Kidney (tissue), 13 donors: ENCODE measurements at regions not wholly inside any gene's neighbourhood (a gene's known extent, or its start where the extent isn't known, plus 50 kb on each side); places are given as distances from the start of the nearest gene placed in this dataset.

Source experiments
- DNase-seq, 5 donors: peaks; one replicate each; pipeline ENCODE4 v3.0.0-alpha.2; 2013 to 2020
- FAIRE-seq: peaks from 2 replicates; lab custom pipeline; 2012; peaks lifted over from hg19 to GRCh38; lab: Jason Lieb, UNC
- H3K27ac ChIP-seq, 2 donors: one replicate each; pipeline ENCODE4 v1.7.0; 2013; ENCODE audit warnings: low read depth in 2 of 2, low read length in 2 of 2, inconsistent platforms in 1 of 2
- H3K27me3 ChIP-seq: one replicate; pipeline ENCODE4 v1.7.1; 2013; ENCODE audit warnings: low read length, inconsistent platforms; ENCODE audit not compliant: control insufficient read depth, insufficient read depth
- H3K36me3 ChIP-seq, 3 donors: one replicate each; pipeline versions ENCODE4 v1.7.0 to v1.7.1; 2013; ENCODE audit warnings: low read length in 3 of 3, control low read depth in 1 of 3, inconsistent platforms in 1 of 3; ENCODE audit not compliant: insufficient read depth in 3 of 3, control insufficient read depth in 2 of 3
- H3K4me1 ChIP-seq, 3 donors: one replicate each; pipeline versions ENCODE4 v1.7.0 to v1.7.1; 2013; ENCODE audit warnings: low read length in 3 of 3, inconsistent platforms in 1 of 3, low read depth in 1 of 3; ENCODE audit not compliant: control insufficient read depth in 2 of 3, insufficient read depth in 2 of 3
- H3K4me3 ChIP-seq, 3 donors: one replicate each; pipeline versions ENCODE4 v1.7.0 to v1.8.1; 2013; ENCODE audit warnings: low read length in 3 of 3, control low read depth in 1 of 3, inconsistent platforms in 1 of 3
- H3K9ac ChIP-seq, 3 donors: one replicate each; pipeline versions ENCODE4 v1.7.0 to v1.7.1; 2013; ENCODE audit warnings: low read length in 3 of 3, control low read depth in 1 of 3, inconsistent platforms in 1 of 3
- H3K9me3 ChIP-seq, 3 donors: one replicate each; pipeline versions ENCODE4 v1.7.0 to v1.7.1; 2013; ENCODE audit warnings: low read length in 3 of 3, control low read depth in 1 of 3, inconsistent platforms in 1 of 3; ENCODE audit not compliant: control insufficient read depth in 2 of 3, insufficient read depth in 1 of 3
- intact Hi-C: fragments of 100-400 bp; cut with DNase I; formaldehyde crosslinking; loops from one replicate; pipeline ENCODE4 v1.11.1; 2022
- TF ChIP-seq, protein P1 (sequence below): IDR thresholded peaks from 3 replicates; pipeline ENCODE4 v1.5.1; 2012; ENCODE audit warnings: mild to moderate bottlenecking, moderate library complexity, borderline replicate concordance; ENCODE audit not compliant: insufficient read depth; ENCODE audit errors: extremely low read depth
- donor health status: control.
- donor health status: control.
- donor health status: control.
- donor health status: control.
- donor health status: control.
- donor health status: DM: yes; HTN: yes; CAD: no.
- donor health status: Normal renal cell carcinoma (clear cell type).

- H3K9me3 ChIP-seq = peaks cover 0 to 5% (median 1%) of the 10 kb centered on the region in 3 donors
- H3K27ac ChIP-seq = no peak overlapping the region
- H3K27me3 ChIP-seq = no peaks in the 10 kb centered on the region
- no peak for FAIRE-seq
- TF ChIP-seq, protein P1, sequence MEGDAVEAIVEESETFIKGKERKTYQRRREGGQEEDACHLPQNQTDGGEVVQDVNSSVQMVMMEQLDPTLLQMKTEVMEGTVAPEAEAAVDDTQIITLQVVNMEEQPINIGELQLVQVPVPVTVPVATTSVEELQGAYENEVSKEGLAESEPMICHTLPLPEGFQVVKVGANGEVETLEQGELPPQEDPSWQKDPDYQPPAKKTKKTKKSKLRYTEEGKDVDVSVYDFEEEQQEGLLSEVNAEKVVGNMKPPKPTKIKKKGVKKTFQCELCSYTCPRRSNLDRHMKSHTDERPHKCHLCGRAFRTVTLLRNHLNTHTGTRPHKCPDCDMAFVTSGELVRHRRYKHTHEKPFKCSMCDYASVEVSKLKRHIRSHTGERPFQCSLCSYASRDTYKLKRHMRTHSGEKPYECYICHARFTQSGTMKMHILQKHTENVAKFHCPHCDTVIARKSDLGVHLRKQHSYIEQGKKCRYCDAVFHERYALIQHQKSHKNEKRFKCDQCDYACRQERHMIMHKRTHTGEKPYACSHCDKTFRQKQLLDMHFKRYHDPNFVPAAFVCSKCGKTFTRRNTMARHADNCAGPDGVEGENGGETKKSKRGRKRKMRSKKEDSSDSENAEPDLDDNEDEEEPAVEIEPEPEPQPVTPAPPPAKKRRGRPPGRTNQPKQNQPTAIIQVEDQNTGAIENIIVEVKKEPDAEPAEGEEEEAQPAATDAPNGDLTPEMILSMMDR = no peak
- H3K4me1 ChIP-seq = no peaks in the 10 kb centered on the region
- H3K9ac ChIP-seq = no peak overlapping the region
- intact Hi-C loops = no loop called here
- H3K4me3 ChIP-seq = no peak overlapping the region
- no peaks in the 10 kb centered on the region for H3K36me3 ChIP-seq
- DNase-seq = no peak
These were observed 212.5 kb upstream of the XYLT1 start for GRCh38 chr16:17683281-17683680.

- H3K27me3 ChIP-seq = no peaks in the 10 kb centered on the region
- H3K9me3 ChIP-seq = peaks cover 0 to 5% (median 1%) of the 10 kb centered on the region in 3 donors
- TF ChIP-seq, protein P1 = no peak
- H3K27ac ChIP-seq = no peak overlapping the region
- no peaks in the 10 kb centered on the region for H3K36me3 ChIP-seq
- no peak overlapping the region for H3K9ac ChIP-seq
- DNase-seq (no peak), FAIRE-seq (no peak)
- intact Hi-C loops = no loop called here
- no peak overlapping the region for H3K4me3 ChIP-seq
- H3K4me1 ChIP-seq = no peaks in the 10 kb centered on the region
These were observed 205.4 kb upstream of the XYLT1 start for GRCh38 chr16:17676171-17676570.

DNA sequence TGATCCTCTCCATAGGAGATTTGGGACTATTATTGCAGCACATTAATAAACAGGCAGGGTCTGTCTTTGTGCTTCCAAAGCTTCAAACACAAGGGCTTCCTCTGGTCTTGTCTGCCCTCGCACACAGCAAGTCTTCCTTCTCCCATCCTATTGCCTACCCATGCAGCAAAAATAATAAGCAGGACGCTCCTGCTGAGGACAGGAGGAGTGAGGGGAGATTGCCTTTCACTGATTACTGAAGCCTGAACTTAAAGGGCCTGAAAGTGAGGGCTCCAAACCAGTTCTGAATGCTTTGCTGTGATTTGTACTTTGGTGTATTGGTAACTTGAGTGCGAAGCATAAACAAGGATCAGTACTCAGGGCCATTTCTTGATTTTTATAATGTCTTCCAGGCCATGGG is 197.6 kb upstream of the XYLT1 start:
- intact Hi-C loops = no loop called here
- DNase-seq (peak in 3 of 5 donors; percentile 53 to 73 (median 61)), FAIRE-seq (no peak)
- Histone ChIP-seq H3K27ac (no peak overlapping the region), H3K4me1 (no peaks in the 10 kb centered on the region), H3K9ac (no peak overlapping the region), H3K9me3 (no peaks in the 10 kb centered on the region), H3K4me3 (no peak overlapping the region), H3K27me3 (no peaks in the 10 kb centered on the region), H3K36me3 (no peaks in the 10 kb centered on the region)
- TF ChIP-seq, protein P1 = no peak

GRCh38 chr16:17666293-17666692 is 195.5 kb upstream of the XYLT1 start:
- intact Hi-C loops = no loop called here
- FAIRE-seq (no peak), DNase-seq (no peak)
- H3K4me3 ChIP-seq = no peak overlapping the region
- H3K36me3 ChIP-seq = no peaks in the 10 kb centered on the region
- H3K9ac ChIP-seq = no peak overlapping the region
- no peaks in the 10 kb centered on the region for H3K9me3 ChIP-seq
- TF ChIP-seq, protein P1 = no peak
- H3K27me3 ChIP-seq = no peaks in the 10 kb centered on the region
- H3K27ac ChIP-seq = no peak overlapping the region
- no peaks in the 10 kb centered on the region for H3K4me1 ChIP-seq
